ENCODE measurements at regions not wholly inside any gene's neighbourhood (a gene's known extent, or its start where the extent isn't known, plus 50 kb on each side); places are given as distances from the start of the nearest gene placed in this dataset.
"Not testable (repeated sequence)": the region's sequence is repeated elsewhere in the genome, so short reads cannot be mapped to it uniquely, and the experiment has no call there.

- H2BK15ac ChIP-seq (ENCODE audit: low read depth, low read length): no peak overlapping the region
- no CpG with 5 or more reads among the region's 1 CpG for WGBS (ENCODE audit: extremely low coverage, insufficient read length, low lambda C conversion rate)
- H3K9me3 ChIP-seq (ENCODE audit: control insufficient read depth, low read depth, low read length): no peaks in the 10 kb centered on the region
- H2BK120ac ChIP-seq (ENCODE audit: low read depth, low read length, poor library complexity, severe bottlenecking): no peak overlapping the region
- H2AK5ac ChIP-seq (ENCODE audit: insufficient read length, low read length): no peak overlapping the region
- H3K27me3 ChIP-seq (ENCODE audit: insufficient read depth, low read length): no peaks in the 10 kb centered on the region
- H3K4ac ChIP-seq (ENCODE audit: low read depth, low read length): no peak overlapping the region
- no peak overlapping the region for H4K5ac ChIP-seq (ENCODE audit: insufficient read length, low read depth, low read length)
- no peaks in the 10 kb centered on the region for H3K79me2 ChIP-seq (ENCODE audit: insufficient read depth, low read length)
- Mint-ChIP-seq H3K4me1 (peaks cover 4 to 14% of the 10 kb centered on the region in 2 experiments; a peak in 3 of 4 replicates), H3K27me3 (ENCODE audit: low read depth) (no peaks in the 10 kb centered on the region), H3K36me3 (ENCODE audit: insufficient read depth in 1 of 3, low read depth in 3 of 3) (no peaks in the 10 kb centered on the region), H3K9me3 (no peaks in the 10 kb centered on the region), H3K27ac (no peak overlapping the region), H3K4me3 (no peak overlapping the region)
- no peak for DNase-seq
- H3K4me1 ChIP-seq (ENCODE audit: insufficient read depth, low read length): no peaks in the 10 kb centered on the region; the same call in 1 of the 2 replicates
- no peak overlapping the region for H2AFZ ChIP-seq (ENCODE audit: low read length)
- H3K56ac ChIP-seq (ENCODE audit: insufficient read length, low read depth, low read length): no peak overlapping the region
- H4K8ac ChIP-seq (replicated peaks; ENCODE audit: insufficient read length, low read depth, low read length): no peak overlapping the region
- no peak overlapping the region for H4K91ac ChIP-seq (ENCODE audit: insufficient read length, low read depth, low read length)
- no peak overlapping the region for H3K27ac ChIP-seq (ENCODE audit: insufficient read length, low read depth, low read length)
- no peak overlapping the region for H3K9ac ChIP-seq (ENCODE audit: extremely low read depth, insufficient read length, low read length)
- H3K23me2 ChIP-seq (ENCODE audit: insufficient read length, low read depth, low read length, poor library complexity, severe bottlenecking): no peaks in the 10 kb centered on the region
- no peak overlapping the region for H3T11ph ChIP-seq (ENCODE audit: low read length)
- no peaks in the 10 kb centered on the region for H3K79me1 ChIP-seq (ENCODE audit: insufficient read depth, low read depth, low read length, poor library complexity, severe bottlenecking)
- no peak overlapping the region for H2BK5ac ChIP-seq (ENCODE audit: insufficient read length, low read length)
- no peak overlapping the region for H3K14ac ChIP-seq (ENCODE audit: insufficient read depth, low read length)
- H3K4me2 ChIP-seq (ENCODE audit: insufficient read depth, insufficient read length, low read length): no peak overlapping the region
- H3K23ac ChIP-seq (ENCODE audit: insufficient read length, low read depth, low read length): no peak overlapping the region
- no peak overlapping the region for H2BK12ac ChIP-seq (ENCODE audit: insufficient read length, low read depth, low read length)
- no peaks in the 10 kb centered on the region for H4K20me1 ChIP-seq (ENCODE audit: control insufficient read depth, insufficient read depth, insufficient read length)
- H2BK20ac ChIP-seq (ENCODE audit: low read depth, low read length, poor library complexity, severe bottlenecking): no peak overlapping the region
- TF ChIP-seq CTCF (conservative IDR thresholded peaks at IDR 0.05): no peak
- no peak overlapping the region for H3K18ac ChIP-seq (ENCODE audit: insufficient read length, low read depth, low read length)
These were observed 52.2 kb upstream of the EDIL3 start for GRCh38 chr5:84436866-84437265.

- H4K20me1 ChIP-seq (ENCODE audit: control insufficient read depth, insufficient read depth, insufficient read length); H3K23me2 ChIP-seq (ENCODE audit: insufficient read length, low read depth, low read length, poor library complexity, severe bottlenecking); H2AK5ac ChIP-seq (ENCODE audit: insufficient read length, low read length); H3T11ph ChIP-seq (ENCODE audit: low read length); H2BK120ac ChIP-seq (ENCODE audit: low read depth, low read length, poor library complexity, severe bottlenecking); H3K9me3 Mint-ChIP-seq; H3K23ac ChIP-seq (ENCODE audit: insufficient read length, low read depth, low read length); H3K27ac ChIP-seq (ENCODE audit: insufficient read length, low read depth, low read length); H2BK15ac ChIP-seq (ENCODE audit: low read depth, low read length); H3K56ac ChIP-seq (ENCODE audit: insufficient read length, low read depth, low read length); H2BK20ac ChIP-seq (ENCODE audit: low read depth, low read length, poor library complexity, severe bottlenecking); H3K36me3 Mint-ChIP-seq (ENCODE audit: insufficient read depth in 1 of 3, low read depth in 3 of 3); H3K4me2 ChIP-seq (ENCODE audit: insufficient read depth, insufficient read length, low read length); H2BK12ac ChIP-seq (ENCODE audit: insufficient read length, low read depth, low read length); H3K4ac ChIP-seq (ENCODE audit: low read depth, low read length); H2BK5ac ChIP-seq (ENCODE audit: insufficient read length, low read length); H3K27me3 Mint-ChIP-seq (ENCODE audit: low read depth); H3K4me1 ChIP-seq (ENCODE audit: insufficient read depth, low read length); H3K9me3 ChIP-seq (ENCODE audit: control insufficient read depth, low read depth, low read length); H3K79me1 ChIP-seq (ENCODE audit: insufficient read depth, low read depth, low read length, poor library complexity, severe bottlenecking); DNase-seq; H4K91ac ChIP-seq (ENCODE audit: insufficient read length, low read depth, low read length); H2AFZ ChIP-seq (ENCODE audit: low read length); H3K4me3 Mint-ChIP-seq; H3K9ac ChIP-seq (ENCODE audit: extremely low read depth, insufficient read length, low read length); H4K8ac ChIP-seq (replicated peaks; ENCODE audit: insufficient read length, low read depth, low read length); H3K79me2 ChIP-seq (ENCODE audit: insufficient read depth, low read length); H4K5ac ChIP-seq (ENCODE audit: insufficient read length, low read depth, low read length); H3K27me3 ChIP-seq (ENCODE audit: insufficient read depth, low read length); H3K18ac ChIP-seq (ENCODE audit: insufficient read length, low read depth, low read length); H3K14ac ChIP-seq (ENCODE audit: insufficient read depth, low read length): not testable (repeated sequence)
- H3K4me1 Mint-ChIP-seq: peaks cover 4 to 16% of the 10 kb centered on the region in 2 experiments; a peak in 3 of 4 replicates
- peak overlapping the region in 1 of 3 experiments; percentile 15; a peak in 1 of 7 replicates for H3K27ac Mint-ChIP-seq
- WGBS (ENCODE audit: extremely low coverage, insufficient read length, low lambda C conversion rate): no CpG with 5 or more reads among the region's 8 CpGs
These were observed 51.2 kb upstream of the EDIL3 start for GRCh38 chr5:84435861-84436346.
